ENCODE measurements at regions not wholly inside any gene's neighbourhood (a gene's known extent, or its start where the extent isn't known, plus 50 kb on each side); places are given as distances from the start of the nearest gene placed in this dataset.
"Not testable (repeated sequence)": the region's sequence is repeated elsewhere in the genome, so short reads cannot be mapped to it uniquely, and the experiment has no call there.

DNA sequence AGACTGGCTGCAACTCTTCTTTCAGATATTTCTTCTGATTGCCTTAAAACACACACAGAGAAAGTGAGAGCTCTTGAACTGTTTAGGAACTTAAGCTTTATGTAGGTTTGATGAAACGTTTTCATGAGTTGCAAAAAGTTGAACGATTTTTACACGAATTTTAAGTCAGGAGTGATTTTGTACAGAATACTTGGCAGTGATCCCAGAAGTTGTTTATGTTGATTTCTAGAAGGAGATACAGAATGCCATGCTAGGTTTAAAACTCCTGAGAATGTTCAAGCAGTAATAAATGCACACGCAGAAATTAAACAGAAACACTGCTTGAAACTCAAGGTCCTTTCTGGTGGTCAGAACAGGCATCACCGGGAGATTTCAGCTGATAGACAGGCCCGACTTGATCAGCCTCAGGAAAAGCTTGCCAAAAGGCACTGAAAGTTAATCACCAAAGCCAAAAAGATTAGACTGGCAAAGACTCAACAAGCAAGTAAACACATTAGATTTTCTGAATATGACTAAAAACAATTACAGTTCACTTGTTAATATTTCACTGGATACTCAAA, 123.1 kb downstream of the SOCS6 start:
- POLR2A ChIA-PET (ENCODE audit: low non-redundant PET), result no interaction called here
- CTCF ChIA-PET, result interaction anchor here (0.6 kb wide), 1 partner anchor 10 kb away, joined by 3 read pairs; no protein-coding TSS in a partner anchor
- TF ChIP-seq, protein P1, sequence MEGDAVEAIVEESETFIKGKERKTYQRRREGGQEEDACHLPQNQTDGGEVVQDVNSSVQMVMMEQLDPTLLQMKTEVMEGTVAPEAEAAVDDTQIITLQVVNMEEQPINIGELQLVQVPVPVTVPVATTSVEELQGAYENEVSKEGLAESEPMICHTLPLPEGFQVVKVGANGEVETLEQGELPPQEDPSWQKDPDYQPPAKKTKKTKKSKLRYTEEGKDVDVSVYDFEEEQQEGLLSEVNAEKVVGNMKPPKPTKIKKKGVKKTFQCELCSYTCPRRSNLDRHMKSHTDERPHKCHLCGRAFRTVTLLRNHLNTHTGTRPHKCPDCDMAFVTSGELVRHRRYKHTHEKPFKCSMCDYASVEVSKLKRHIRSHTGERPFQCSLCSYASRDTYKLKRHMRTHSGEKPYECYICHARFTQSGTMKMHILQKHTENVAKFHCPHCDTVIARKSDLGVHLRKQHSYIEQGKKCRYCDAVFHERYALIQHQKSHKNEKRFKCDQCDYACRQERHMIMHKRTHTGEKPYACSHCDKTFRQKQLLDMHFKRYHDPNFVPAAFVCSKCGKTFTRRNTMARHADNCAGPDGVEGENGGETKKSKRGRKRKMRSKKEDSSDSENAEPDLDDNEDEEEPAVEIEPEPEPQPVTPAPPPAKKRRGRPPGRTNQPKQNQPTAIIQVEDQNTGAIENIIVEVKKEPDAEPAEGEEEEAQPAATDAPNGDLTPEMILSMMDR (conservative IDR thresholded peaks at IDR 0.05; ENCODE audit: low read depth), result no peak
- H3K27ac ChIP-seq, result no peak overlapping the region
- no peak for DNase-seq (ENCODE audit: low spot score)

GRCh38 chr18:70411307-70411706, 122.5 kb downstream of the SOCS6 start:
- POLR2A ChIA-PET (ENCODE audit: low non-redundant PET), result no interaction called here
- no peak for DNase-seq (ENCODE audit: low spot score)
- TF ChIP-seq, protein P1 (conservative IDR thresholded peaks at IDR 0.05; ENCODE audit: low read depth), result no peak
- CTCF ChIA-PET, result no interaction called here
- no peak overlapping the region for H3K27ac ChIP-seq

DNA sequence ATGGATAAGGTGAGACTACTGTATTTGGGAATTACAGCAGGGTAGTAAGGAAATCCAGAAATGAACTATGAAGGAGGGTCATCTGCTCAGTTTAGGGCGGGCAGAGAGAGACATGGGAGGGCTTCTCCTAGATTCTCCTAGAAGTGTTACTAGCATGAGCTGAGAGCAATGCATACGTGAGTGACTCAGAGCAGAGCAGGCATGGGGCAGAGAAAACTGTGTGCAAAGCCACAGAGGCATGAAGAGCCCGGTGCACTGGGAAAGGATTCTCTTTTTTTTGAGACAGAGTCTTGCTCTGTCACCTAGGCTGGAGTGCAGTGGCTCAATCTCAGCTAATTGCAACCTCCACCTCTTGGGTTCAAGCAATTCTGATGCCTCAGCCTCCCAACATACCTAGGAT, 116.2 kb downstream of the SOCS6 start:
- no peak overlapping the region for H3K27ac ChIP-seq
- no peak for DNase-seq (ENCODE audit: low spot score)
- ChIA-PET CTCF (no interaction called here), POLR2A (ENCODE audit: low non-redundant PET) (no interaction called here)
- TF ChIP-seq, protein P1 (conservative IDR thresholded peaks at IDR 0.05; ENCODE audit: low read depth), result no peak

DNA sequence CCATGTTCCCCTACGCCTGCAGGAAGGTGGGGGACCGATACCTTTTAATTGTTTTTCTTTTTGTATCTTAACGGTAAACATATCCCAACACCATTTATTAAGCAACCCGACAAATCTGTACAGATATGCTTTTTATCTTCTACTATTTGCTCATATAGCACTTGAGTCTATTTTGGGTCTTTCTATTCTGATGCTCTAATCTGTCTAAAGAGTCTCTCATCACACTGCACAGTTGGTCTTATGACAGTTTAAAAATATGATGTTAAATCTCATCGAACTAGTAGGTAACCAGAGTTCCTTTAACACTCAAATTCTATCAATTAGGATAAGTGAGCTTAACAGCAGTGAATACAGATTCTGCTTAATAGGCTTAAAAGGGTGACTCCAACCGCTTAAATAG, 111.6 kb downstream of the SOCS6 start:
- TF ChIP-seq, protein P1 (conservative IDR thresholded peaks at IDR 0.05; ENCODE audit: low read depth), result no peak
- POLR2A ChIA-PET (ENCODE audit: low non-redundant PET), result no interaction called here
- no peak for DNase-seq (ENCODE audit: low spot score)
- H3K27ac ChIP-seq, result no peak overlapping the region
- CTCF ChIA-PET, result no interaction called here

GRCh38 chr18:70398076-70398475, 109.2 kb downstream of the SOCS6 start:
- DNase-seq (ENCODE audit: low spot score), result no peak
- TF ChIP-seq, protein P1 (conservative IDR thresholded peaks at IDR 0.05; ENCODE audit: low read depth), result no peak
- H3K27ac ChIP-seq, result no peak overlapping the region
- POLR2A ChIA-PET (ENCODE audit: low non-redundant PET), result no interaction called here
- CTCF ChIA-PET, result no interaction called here

DNA sequence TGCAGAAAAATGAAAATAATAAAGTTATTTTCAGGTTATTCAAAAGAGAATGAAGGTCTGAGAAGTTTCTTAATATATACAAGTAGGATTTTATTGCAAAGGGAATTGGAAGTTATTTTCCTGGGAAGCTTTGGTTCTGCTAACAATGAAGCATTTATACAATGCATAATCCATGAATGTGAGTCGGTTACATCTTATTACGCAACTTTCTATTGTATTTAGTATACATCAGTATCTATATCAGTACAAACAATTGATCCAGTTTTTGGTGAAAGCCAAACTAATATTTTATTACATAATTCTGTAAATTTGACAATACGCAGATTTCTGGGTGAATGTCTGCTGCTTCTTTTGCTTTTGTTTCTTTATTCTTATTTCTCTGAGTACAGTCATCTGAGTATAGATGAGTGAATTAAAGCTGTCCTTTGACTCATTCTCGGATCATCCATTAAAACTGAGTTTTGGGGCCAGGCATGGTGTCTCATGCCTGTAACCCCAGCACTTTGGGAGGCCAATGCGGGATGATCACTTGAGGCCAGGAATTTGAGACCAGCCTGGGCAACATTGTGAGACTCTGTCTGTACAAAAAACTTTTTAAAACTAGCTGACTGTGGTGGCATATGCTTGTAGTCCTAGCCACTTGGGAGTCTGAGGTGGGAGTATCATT, 108.5 kb downstream of the SOCS6 start:
- ChIA-PET POLR2A (ENCODE audit: low non-redundant PET) (no interaction called here), CTCF (no interaction called here)
- no peak overlapping the region for H3K27ac ChIP-seq
- DNase-seq (ENCODE audit: low spot score), result no peak
- TF ChIP-seq, protein P1 (conservative IDR thresholded peaks at IDR 0.05; ENCODE audit: low read depth), result no peak

- H3K27ac ChIP-seq; CTCF ChIA-PET; DNase-seq (ENCODE audit: low spot score); POLR2A ChIA-PET (ENCODE audit: low non-redundant PET): not testable (repeated sequence)
Measured at GRCh38 chr18:70395771-70396170, 106.9 kb downstream of the SOCS6 start.
